Inflammatory macrophage treated with lipopolysaccharide for 1 hour (primary cell): ENCODE measurements at regions not wholly inside any gene's neighbourhood (a gene's known extent, or its start where the extent isn't known, plus 50 kb on each side); places are given as distances from the start of the nearest gene placed in this dataset.
A peak's percentile ranks its signal among the peaks of the same experiment; 100 is the strongest.

Source experiments
- DNase-seq, 2 donors: peaks; one replicate each; pipeline ENCODE4 v3.0.0-alpha.2; 2020 to 2022

DNA sequence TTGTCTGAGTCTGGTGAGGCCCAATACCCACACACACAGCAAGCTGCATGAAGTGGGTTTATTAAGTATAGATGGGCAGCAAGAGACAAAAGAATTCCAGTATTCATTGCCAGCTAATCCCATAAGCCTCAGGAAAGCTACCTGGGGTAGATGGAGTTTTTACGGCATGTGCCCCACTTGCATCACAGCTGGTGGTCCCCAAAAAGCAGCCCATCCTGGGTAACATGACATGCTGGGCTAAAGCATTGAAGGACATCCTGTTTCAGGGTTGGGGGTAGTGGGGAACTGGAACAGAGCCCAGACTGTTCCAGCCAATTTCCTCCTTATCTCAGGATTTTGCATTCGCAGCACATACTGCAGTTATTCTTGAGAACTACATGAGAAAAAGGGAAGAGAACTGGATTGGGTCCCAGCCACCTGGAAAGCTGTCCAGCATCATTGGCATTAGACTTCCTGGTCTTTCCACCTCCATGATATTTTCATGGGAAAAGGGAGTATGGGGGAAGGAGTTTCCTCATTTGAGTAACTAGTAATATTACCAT, 240.1 kb upstream of the MMADHC start:
- no peak for DNase-seq

DNA sequence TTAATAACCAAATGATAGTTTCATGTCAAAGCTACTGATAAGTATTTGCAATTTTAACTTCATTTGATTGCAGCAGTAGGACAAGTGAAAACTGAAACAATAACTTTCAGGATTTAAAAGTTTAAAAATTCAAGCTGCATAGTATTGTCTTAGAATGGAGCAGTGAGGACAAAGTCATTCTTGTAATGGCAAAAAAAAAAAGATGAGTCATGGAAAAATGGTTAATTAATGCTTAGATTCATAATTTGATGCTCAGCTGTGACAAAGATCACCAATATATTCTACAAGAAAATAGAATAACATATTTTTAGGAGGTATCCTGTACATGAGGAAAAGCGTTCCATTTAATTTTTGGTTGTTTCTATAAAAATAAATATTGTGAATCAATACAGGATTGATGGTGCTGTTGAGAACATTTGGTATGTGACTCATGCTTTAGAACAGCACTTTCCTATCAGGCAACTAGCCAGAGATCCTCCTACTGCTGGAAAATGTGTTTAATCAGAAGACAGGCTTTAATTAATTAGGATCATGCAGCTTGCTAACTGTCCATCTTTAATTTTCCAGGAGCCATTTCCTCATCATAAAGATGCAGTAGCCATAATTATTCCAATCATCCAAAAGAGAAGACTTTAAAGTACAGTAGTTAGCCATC, 239.0 kb upstream of the MMADHC start:
- DNase-seq, result no peak

DNA sequence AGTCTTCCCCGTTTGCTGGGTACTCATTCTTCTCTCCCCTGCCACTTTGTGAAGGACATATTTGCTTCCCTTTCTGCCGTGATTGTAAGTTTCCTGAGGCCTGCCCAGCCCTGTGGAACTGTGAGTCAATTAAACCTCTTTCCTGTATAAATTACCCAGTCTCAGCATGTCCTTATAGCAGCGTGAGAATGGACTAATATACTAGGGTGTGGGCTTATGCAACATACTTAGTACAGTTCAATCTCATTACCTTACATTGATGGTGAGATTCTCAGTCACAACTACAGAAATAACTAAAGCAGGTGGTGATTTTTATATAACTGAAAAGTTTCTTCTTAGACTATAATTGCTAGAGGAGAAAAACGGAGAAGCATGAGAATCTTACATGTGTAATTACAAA, 237.9 kb upstream of the MMADHC start:
- DNase-seq, result no peak

DNA sequence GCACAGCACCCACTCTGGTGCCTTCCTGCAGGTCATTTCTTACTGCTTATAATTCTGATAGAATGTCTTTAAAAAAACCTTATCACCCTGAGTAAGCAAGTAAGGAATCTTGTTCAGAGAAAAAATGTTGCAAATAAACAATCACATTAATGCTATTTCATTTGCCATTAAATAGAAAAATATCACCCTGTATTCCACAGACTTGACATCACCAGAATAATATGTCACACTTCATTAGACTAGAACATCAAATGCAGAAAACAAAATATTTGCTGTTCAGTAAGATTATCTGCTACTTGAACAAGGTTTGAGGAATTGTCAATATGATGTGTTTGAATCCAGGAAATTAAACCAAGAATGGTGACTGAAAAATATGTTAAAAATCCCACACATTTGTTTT, 236.6 kb upstream of the MMADHC start:
- no peak for DNase-seq

DNA sequence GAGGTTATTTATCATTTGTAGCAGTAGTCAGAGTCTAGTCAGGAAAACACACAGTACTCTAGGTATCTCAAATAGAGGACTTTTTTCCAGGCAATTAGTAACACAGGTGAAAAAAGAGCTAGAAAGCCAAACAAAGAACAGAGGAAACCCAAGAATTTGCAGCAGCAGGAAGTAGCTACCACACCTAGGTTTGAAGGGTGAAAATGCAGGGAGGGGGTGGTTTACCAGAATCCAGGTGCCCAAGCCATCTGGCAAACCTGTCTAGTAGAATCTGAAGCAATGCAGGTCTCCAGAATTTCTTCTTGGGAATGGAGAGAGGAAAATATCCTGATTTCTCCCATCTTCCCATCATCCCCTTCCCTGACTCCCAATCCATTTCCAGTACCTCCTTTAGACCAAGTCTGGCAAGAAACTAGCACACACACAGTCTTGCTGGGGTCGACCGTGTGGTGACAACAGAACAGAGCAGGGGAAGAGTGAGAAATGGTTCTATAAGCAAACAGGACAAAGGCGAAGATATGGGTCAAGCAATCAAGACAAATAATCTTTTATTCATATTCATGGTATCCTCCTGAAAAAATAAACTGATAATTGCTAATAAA, 231.9 kb upstream of the MMADHC start:
- DNase-seq, result no peak

DNA sequence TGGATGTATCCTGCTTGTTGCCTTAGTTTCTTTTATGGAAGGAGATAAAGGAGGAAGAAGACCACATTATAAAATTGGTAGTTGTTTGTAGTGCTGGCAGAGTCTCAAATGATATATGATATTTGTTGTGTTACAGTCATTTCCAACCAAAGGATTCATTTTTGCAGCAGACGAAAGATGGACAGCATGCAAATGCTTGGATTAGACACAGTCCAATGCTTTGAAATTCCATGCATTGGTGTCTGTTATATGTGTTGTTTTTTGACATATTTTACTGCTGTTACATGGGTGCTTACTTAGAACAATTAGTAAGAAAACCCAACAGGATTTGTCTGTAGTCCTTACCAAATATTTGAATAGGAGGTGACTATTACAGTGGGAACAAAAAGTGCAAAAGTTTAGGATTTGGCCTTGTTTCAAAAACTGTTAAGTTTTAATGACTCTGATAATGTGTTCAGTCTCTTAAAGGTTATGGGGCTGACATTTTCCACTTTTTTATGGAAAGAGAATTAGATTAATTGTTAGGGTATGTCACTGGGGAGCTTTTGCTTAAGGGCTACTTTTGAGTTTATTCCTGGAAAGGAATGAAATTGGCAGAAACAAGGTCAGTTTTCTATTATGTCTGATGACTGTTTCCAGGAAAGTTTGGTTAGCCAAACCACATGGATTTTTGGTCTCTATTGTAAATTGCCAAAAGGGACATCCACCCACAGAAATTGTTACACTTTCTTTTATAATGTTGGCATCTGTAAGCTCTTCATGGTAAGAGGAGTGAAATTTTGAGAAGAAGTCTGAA, 229.4 kb upstream of the MMADHC start:
- DNase-seq, result no peak

DNA sequence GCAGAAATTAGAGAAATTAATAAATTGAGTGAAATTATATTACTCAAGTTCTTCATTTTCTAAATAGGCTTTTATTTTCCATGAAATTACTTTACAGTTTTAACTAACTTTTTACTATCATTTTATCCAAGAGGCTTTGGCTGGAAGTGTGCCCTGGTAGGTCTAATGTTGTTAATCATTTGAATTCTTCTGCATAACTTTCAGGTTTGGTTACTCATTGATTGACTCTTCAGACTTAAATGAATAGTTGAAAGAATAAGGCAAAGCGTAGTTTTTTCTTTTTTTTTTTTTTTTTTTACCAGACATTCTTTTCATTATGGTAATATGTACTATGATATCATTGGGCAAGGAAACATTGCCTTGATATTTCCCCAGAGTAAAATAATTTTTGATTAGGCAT, 228.4 kb upstream of the MMADHC start:
- no peak for DNase-seq

DNA sequence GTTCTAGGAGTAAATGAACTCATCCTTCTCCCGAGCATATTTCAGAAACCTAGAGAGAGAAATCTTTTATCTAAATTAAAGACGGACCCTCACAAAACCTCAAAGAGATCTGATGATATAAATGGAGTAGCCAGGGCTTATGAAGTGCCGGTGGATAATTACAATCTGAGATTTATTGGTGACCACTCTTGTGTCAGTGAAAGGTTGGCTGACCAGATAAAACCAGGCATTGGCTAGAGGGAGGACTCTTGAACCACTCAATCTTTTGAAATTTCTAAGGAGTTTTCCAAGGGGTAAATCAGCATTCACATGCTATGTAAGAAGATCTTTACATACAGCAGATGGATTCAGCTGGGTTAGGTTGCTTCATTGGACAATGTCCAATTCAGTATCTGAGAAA, 227.3 kb upstream of the MMADHC start:
- DNase-seq, result no peak

DNA sequence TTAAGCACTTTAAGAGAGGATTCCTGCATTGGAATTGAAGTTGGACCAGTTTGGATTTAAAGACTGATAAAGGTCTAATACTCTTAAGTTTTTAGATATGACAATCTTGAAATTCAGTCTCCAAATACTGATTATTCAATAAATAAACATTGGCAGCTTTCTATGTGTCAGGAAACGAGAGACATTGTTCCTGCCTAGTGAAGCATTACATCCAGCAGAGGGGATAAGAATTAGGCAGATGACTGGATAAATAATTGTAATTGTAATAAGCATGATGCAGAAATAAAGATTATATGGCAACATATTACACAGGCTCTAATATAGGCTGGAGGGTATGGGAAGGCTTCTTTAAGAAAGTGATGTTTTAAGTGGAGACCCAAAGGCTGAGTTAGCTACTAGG, 226.5 kb upstream of the MMADHC start:
- no peak for DNase-seq

DNA sequence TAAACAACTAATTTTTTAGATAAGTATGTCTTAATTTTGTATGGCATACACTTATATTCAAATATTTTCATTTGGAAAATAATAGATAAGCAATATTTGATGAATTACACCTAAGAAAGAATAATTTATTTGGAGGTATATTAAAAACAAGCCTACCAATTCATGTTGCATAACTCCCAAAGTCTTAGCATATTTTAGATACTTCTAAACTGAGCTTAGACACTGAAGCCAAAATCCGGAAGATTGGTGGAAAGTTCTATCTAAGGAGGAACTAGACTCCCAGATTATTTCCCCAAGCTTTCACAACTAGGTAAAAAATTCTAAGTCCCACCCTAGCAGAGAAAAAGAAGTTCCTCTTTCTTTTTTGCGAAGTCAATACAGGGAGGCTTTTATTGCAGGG, 221.0 kb upstream of the MMADHC start:
- DNase-seq, result peak; percentile 12 to 38

DNA sequence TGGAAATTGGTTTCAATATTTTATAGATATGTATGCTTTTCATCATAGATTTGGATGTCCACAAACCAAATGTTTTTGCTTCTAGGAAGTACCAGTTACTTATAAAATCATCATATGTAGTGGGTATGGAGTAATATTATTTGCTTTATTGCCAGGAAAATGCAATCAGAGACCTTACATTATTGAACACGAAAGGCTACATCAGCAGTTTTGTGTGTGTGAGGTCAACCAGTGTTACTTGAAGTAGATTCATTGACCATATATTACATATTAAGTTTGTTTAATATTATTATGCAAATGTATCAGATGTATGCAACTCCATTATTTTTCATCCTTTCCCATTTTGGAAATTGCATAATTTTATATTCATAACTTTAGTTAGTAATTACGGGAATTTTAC, 219.1 kb upstream of the MMADHC start:
- no peak for DNase-seq

DNA sequence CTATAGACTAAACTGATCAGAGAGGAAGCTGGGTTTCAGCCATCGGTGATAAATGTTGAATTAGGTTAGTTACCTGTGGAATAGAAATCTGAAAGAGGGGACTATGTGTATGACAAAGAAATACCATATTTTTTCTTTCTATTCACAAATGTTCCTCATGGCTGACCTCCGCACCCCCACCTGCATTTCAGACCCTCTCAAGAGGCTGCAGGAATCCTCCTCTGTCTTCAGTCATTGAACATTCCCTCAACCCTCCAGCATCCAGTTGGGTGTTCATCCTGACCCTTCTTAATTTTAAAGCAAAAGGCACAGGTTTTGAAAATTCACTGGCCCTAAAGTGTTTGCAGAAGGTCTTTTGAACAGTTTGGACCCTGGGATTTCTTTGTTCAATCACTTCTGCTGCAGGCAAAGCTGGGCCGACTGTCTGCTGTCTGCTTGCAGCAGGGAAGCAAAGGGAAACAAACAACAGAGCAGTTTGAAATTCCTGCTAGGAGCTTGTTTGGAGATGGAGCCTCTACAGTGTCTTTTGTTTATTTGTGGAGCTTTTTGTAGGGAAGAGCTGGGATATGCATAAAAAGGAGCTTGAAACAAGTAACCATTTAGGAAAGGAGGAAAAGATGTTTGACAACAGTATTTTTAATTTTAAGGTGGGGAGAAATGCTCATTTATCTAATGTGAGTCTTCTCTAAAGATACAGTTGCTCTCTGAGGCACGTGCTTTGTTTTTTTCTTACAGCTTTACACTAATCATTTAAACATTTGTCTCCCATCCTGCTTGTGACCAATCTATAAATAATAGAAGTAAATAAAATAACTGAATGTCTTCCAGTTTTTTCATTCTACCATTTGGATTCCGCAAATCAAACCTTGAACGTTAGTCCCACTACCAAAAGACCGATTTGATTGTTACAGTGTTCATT, 213.3 kb upstream of the MMADHC start:
- no peak for DNase-seq

DNA sequence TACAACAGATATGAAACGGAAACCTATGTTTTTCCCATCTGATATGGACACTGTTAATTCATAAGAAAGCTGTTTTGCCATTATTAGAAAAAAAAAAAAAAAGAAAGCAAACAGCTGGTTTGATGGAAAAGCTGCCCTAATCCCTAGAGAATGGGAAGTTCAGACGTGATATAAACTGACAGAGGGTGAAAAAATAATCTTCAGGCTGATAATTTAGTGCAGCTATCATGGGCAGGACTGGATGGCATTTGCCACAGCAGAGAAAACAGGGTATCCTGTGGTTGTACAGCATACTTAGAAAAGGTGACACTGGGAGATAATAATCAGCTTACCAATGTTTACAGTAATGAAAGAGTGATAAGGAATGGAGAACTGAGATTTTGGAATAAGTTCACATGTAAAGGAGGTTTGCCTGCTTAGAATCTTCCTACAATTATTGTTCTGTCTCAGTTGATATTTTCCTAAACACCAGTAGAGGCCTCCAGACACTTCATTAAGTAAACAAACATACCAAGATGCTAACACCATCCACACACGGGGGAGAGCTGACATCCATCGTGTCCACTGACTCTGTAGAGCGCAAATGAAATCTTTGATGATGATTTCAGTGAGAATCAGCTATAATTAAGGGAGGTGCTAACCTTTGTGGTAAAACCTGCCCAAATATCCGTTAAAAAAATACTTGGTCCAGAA, 211.6 kb upstream of the MMADHC start:
- no peak for DNase-seq

DNA sequence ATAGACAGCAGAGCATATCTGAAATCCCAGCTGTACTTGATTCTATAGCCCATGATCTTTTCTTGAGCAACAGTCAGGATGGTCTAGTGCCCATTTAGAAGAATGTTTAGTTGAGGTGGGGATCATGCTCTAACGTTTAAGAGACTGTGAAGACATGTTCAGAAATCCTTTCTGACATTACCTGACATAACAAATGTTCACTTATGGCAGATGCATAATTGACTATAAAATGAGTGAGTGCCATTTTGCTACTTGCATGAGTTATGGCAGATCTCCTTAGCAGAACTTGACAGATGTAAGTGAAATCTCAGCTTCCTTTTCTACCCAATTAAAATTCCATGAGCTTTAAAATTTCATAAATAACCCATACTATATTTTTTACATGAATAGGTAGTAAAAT, 209.5 kb upstream of the MMADHC start:
- DNase-seq, result no peak

DNA sequence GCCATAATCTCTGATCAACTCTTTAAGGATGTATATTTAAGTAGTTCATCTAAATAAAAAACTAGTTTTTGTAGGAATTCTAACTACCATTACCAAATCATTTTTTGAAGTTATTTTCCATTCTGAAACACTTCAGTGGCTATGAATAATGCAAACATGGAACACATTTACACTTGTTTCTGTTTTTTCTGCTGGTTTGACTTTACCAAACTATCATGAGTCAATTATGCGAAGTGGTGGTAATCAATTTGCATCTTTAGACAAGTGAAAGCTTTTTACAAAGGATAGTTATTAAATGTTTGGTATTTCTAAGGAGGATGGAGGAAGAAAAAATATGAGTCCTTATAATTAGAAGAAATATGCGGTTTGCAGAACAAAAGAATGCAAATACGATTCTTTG, 202.0 kb upstream of the MMADHC start:
- DNase-seq, result no peak

DNA sequence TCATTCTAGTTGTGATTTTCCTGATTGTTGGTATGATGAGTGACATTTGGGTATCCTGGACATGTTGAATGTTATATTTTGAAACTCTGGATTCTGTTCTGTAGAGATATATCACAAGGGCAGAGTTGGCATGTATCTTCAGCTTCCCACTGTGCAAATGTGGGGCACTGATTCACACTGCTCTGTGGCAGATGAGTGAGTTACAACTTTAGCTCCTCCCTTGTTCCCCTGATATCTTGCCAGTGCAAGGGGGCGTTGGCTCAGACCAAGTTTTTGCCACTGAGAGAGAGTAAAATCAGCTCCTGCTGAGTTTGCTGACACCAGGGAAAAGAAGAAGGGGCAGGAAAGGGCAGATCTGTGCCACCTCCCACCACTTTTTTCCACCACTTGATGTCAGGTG, 199.6 kb upstream of the MMADHC start:
- DNase-seq, result no peak

DNA sequence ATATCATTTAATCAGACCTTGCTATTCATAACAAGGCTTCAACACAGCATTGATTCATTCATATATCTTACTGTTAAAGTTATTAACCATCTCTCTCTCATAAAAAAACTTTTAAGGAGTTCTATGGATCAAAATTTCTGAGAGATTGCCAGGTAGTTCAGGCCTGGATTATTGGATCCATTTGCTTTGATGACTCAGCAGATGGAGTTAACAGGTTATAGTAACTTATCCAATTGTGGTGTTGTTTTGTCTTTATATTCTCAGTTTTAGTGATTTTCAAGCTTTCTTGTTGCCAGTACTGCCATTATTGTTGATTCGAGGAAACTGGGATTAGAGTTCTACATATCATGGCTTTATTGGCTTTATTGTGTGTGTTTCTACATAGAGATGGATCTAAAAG, 195.7 kb upstream of the MMADHC start:
- no peak for DNase-seq

DNA sequence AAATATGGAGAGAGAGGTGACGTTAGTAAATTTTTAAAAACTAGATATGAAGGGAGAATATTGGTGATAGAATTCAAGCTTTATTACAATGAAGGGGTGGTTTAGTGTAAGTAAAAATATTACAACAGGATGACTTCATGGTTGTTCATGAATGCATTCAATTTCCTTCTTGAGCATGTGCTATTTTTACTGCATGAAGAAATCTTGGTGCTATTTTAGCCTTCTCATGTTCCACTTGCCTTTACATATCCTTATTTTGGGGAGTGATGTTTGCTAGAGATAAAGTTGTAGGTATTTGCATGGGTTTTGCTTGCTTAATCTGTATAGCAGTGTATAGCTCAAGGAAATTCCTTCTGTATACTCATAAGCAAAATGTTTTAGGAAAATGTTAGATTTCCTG, 195.0 kb upstream of the MMADHC start:
- DNase-seq, result no peak

DNA sequence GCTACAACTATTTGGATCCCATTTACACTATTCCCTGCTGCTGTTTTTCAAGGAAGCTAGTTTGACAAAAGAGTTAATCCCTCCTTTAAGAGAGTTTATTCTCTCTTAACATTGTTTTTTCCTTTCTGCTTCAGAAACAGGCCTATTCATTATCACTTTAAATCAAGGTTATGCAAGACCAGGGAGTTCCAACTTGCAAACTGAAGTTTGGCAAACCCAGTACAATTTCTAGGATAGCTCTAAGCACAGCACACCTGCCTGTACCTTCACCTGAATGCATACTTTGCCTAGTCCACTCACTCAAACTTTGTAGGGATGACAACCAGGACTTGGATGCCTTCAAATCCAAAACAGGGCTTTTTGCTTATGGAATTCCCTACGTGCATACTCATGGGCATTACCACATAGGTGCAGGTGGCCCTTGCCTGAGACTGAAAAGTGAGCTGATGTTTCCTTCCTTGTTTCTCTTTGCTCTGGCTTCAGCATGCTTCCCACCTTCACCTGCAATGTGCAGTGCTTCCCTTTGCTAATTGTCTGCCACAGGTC, 193.8 kb upstream of the MMADHC start:
- DNase-seq, result no peak

DNA sequence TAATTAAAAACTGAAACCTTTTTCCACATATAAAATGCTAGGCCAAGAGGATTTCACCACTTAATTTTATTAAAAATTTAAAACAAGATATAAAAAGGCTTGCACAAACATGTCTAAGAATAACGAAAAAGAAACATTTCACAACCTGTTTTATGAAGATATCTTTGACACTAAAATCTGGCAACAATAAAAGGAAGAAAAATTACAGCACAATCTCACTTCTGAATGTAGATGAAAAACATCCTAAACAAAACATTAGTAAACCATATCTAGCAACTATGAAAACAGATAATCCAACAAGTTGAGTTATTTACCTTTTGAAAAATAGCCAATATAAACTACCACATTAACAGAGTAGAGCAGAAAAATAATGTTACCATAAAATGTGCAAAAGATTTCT, 185.4 kb upstream of the MMADHC start:
- DNase-seq, result no peak

DNA sequence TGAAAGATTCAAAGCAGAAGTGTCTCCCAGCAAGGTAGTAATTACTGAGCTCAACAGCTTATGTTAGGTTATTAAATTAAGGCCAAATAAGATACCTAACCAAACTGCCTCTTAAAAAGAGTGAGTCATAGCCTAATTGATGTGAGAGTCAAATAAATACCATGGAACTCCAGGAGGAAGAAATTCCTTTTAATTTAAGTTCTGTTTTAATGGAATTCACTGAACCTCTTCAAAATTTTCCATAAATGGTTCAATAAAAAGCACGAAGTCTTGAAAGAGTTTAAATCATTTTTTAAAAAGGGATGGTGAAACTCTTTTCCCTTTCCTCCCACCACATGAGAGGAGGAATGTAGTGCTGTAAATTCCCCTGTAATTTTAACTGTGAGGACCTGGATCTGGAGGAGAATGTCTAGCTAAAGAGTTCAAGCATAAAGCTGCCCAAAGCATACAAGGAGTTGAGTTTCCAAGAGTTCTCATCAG, 180.8 kb upstream of the MMADHC start:
- no peak for DNase-seq

DNA sequence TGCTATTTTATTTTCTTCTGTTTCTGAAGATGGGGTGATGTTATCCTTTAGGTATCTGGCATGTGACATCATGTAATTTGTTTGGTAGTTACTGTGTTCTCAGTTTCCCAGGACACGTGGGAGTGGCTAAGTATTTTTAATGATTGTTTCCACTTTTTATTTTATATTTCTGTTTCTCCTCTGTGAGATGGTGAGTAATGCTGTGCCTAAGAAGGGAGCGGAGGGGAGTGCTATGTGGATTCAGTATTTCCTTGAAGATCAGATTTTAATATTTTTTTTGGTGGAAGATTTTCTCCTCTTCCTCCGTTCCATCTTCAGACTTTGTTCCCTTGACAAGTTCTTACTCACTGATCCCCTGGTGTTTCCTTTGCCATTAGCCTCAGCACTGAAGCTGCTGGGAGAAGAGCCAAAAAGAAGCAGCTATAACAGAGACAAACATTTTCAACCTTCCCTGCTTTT, 180.0 kb upstream of the MMADHC start:
- DNase-seq, result no peak
